AG04450 (cell line): ENCODE measurements at regions not wholly inside any gene's neighbourhood (a gene's known extent, or its start where the extent isn't known, plus 50 kb on each side); places are given as distances from the start of the nearest gene placed in this dataset.

ENCODE experiments used
- CTCF ChIA-PET: fragments of 300-600, 350-600 bp; formaldehyde crosslinking; extraction: SDS; loops from one replicate; lab custom pipeline; 2022; ENCODE audit warnings: antibody characterized with exemption, inconsistent platforms; lab: Charles Lee
- POLR2A ChIA-PET: fragments of 350-600 bp; formaldehyde crosslinking; extraction: SDS; loops from one replicate; lab custom pipeline; 2021; ENCODE audit warnings: antibody characterized with exemption, inconsistent platforms; lab: Yijun Ruan, JAX
- DNase-seq: peaks from one replicate; pipeline ENCODE4 v3.0.0-alpha.2; 2011; ENCODE audit warnings: low read depth, low spot score
- H3K27ac ChIP-seq: one replicate; pipeline ENCODE4 v1.5.1; 2012; ENCODE audit warnings: low read depth, low read length, control low read depth
- H3K27me3 ChIP-seq: one replicate; pipeline ENCODE4 v1.6.0; 2012; ENCODE audit warnings: low read length; ENCODE audit not compliant: control insufficient read depth, insufficient read depth
- H3K4me3 ChIP-seq: 2 replicates; pipeline ENCODE4 v1.5.1; 2011; ENCODE audit warnings: mild to moderate bottlenecking, low read depth, low read length, control low read depth
- H3K9me3 ChIP-seq: 2 replicates; pipeline ENCODE4 v1.5.1; 2012; ENCODE audit warnings: low read length; ENCODE audit not compliant: control insufficient read depth, insufficient read depth
- CTCF ChIP-seq: IDR thresholded peaks from 2 replicates; pipeline ENCODE4 v1.5.1; 2011; ENCODE audit warnings: low read depth, low read length, control low read depth, inconsistent platforms

- CTCF ChIA-PET = interaction anchor here (0.9 to 1.4 kb wide), 2 partner anchors 21 to 72 kb away, joined by 3 to 5 read pairs; no protein-coding TSS in a partner anchor
Observed at GRCh38 chr9:18327121-18327520, 146.8 kb upstream of the ADAMTSL1 start.

DNA sequence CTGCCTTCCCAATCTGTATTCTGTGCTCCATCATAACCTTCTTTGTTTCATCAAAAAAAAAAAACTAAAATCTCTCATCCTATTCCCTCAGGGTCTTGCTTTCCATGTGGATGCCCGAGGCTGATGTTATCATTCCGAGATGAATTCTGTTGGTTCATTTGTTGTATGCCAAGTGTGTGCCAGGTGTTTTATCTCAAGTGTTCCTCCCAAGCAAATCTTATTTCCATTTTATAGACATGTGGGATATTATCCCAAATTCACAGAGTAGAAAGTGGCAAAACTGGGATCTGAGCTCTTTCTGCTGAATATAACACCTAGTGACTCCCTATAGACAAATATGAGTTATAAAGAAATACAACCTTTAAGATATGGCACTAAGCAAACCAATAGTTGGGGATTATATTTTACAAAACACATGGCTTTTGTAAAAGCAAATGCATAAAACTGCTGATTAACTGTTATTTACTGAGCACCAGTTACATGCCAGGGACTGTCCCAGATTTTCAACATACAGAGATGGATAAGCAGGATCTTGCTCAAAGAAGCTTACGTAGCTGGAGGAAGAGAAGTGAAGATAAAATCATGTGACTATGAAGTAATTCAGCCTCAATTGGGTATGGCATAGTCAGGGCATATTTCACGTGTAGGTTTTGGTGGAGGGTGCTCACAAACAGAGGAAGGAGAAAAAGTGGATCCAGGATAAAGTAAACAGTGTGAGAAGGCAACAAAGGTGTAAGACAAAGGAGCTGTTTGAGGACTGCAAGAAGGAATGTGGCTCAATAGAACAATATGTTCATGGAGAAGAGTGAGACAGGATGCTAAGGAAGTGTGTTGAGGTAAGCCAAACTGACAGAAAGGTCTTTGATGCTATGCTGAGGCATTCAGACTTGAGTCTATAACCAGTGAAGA, 143.3 kb upstream of the ADAMTSL1 start:
- TF ChIP-seq CTCF = no peak
- H3K27ac ChIP-seq = no peak overlapping the region
- CTCF ChIA-PET = interaction anchor here (1.0 kb wide), 1 partner anchor 77 kb away, joined by 3 read pairs; no protein-coding TSS in a partner anchor
- POLR2A ChIA-PET = no interaction called here
- no peaks in the 10 kb centered on the region for H3K27me3 ChIP-seq
- peaks cover 2% of the 10 kb centered on the region for H3K9me3 ChIP-seq
- no peak overlapping the region for H3K4me3 ChIP-seq
- no peak for DNase-seq

More at GRCh38 chr9:18327121-18327520, 146.8 kb upstream of the ADAMTSL1 start:
- TF ChIP-seq CTCF = no peak
- H3K9me3 ChIP-seq = peaks cover 5% of the 10 kb centered on the region
- no peak overlapping the region for H3K27ac ChIP-seq
- H3K4me3 ChIP-seq = no peak overlapping the region
- no peak for DNase-seq
- POLR2A ChIA-PET = interaction anchor here (0.6 kb wide), 1 partner anchor 65 kb away, joined by 8 read pairs; no protein-coding TSS in a partner anchor
- H3K27me3 ChIP-seq = no peaks in the 10 kb centered on the region

DNA sequence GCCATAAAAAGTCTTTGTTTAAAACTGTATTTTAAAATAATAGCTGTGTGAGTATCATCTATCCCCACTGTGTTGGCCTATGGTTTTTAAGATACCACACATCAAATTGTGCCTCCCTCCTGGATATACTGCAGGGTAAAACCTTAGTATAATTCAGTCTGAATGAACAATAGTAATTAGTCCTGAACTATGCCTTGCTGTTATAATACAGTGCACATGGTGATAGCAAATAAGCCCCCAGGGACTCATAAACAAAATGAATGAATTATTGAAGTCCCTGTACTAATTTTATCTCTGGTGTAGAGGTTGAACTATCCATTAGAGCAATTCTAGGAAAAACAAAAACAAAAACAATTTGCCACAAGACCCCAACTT, 142.7 kb upstream of the ADAMTSL1 start:
- Histone ChIP-seq H3K9me3 (no peaks in the 10 kb centered on the region), H3K4me3 (no peak overlapping the region), H3K27me3 (no peaks in the 10 kb centered on the region), H3K27ac (no peak overlapping the region)
- no peak for TF ChIP-seq CTCF
- ChIA-PET CTCF (interaction anchor here (1.0 kb wide), 1 partner anchor 77 kb away, joined by 3 read pairs; no protein-coding TSS in a partner anchor), POLR2A (no interaction called here)
- DNase-seq = no peak

GRCh38 chr9:18331808-18332209, 142.1 kb upstream of the ADAMTSL1 start:
- POLR2A ChIA-PET = no interaction called here
- Histone ChIP-seq H3K27ac (no peak overlapping the region), H3K9me3 (no peaks in the 10 kb centered on the region), H3K27me3 (no peaks in the 10 kb centered on the region), H3K4me3 (no peak overlapping the region)
- no peak for TF ChIP-seq CTCF
- no peak for DNase-seq
- CTCF ChIA-PET = no interaction called here

GRCh38 chr9:18333157-18333556, 140.8 kb upstream of the ADAMTSL1 start:
- Histone ChIP-seq H3K9me3 (no peaks in the 10 kb centered on the region), H3K27me3 (no peaks in the 10 kb centered on the region), H3K27ac (no peak overlapping the region), H3K4me3 (no peak overlapping the region)
- CTCF ChIA-PET = no interaction called here
- DNase-seq = no peak
- POLR2A ChIA-PET = no interaction called here
- TF ChIP-seq CTCF = no peak
